HG03064 (cell line): ENCODE measurements at regions not wholly inside any gene's neighbourhood (a gene's known extent, or its start where the extent isn't known, plus 50 kb on each side); places are given as distances from the start of the nearest gene placed in this dataset.

ENCODE experiments used
- ATAC-seq: cut with Tn5 transposase; IDR thresholded peaks from one replicate; pipeline ENCODE4 v1.9.1; 2021; ENCODE audit warnings: low read depth; ENCODE audit not compliant: unreplicated experiment

DNA sequence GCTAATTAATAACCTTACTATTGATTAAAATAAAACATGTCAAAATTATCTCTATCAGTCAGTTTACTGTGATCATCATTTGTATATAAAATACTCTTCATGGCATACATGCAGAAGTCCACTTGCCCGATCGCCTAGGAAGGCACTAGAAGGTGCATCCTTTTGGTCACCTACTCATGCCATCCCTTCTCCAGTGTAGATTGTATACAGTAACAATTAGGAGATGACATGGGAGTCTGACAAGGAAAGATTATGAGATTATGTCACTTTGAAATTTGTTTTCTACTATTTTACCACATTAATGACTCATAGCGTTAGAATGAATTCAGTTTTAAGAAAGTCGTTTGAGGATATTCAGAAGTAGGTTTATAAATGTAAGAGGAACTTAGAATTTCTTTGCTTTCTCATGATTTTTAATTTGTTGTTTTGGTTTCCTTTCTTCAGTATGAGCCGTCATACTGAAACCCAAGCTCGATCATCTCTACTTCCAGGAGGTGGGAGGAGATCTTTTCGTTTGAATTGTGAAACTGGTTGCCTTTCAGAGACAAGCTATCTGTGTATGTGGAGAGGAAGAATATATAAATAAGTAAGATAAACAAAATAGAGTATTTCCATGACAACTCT is 51.1 kb upstream of the UNC5C start:
- ATAC-seq, result peak; percentile 77
